A549 (cell line): ENCODE measurements at regions not wholly inside any gene's neighbourhood (a gene's known extent, or its start where the extent isn't known, plus 50 kb on each side); places are given as distances from the start of the nearest gene placed in this dataset.

Experiments used
- CEBPB ChIP-seq, 2 experiments: fragments of >200 bp in 1 of 2; sonication (Bioruptor Twin) in 1 of 2; formaldehyde crosslinking in 1 of 2; IDR thresholded peaks; 2 replicates each; pipeline ENCODE4 v1.6.1; 2012 to 2016
- CTCF ChIP-seq: fragments of >200 bp; sonication (Bioruptor Twin); formaldehyde crosslinking; IDR thresholded peaks from 3 replicates; pipeline ENCODE4 v1.5.1; 2016
- REST ChIP-seq: fragments of 200-600 bp; sonication (generic); IDR thresholded peaks from 2 replicates; pipeline ENCODE4 v1.6.1; 2016; ENCODE audit warnings: antibody characterized with exemption, mild to moderate bottlenecking, moderate library complexity
- SMC3 ChIP-seq: fragments of >200 bp; sonication (Bioruptor Twin); formaldehyde crosslinking; IDR thresholded peaks from 3 replicates; pipeline ENCODE4 v1.6.1; 2018; ENCODE audit warnings: inconsistent platforms

GRCh38 chr1:244980605-244981004, 116.3 kb upstream of the HNRNPU start:
- TF ChIP-seq SMC3 (no peak), CTCF (no peak), REST (no peak), CEBPB (IDR thresholded peaks at IDR 0.05) (no peak)
